Adipose tissue (tissue), 3 donors: ENCODE measurements at regions not wholly inside any gene's neighbourhood (a gene's known extent, or its start where the extent isn't known, plus 50 kb on each side); places are given as distances from the start of the nearest gene placed in this dataset.
"Not testable (repeated sequence)": the region's sequence is repeated elsewhere in the genome, so short reads cannot be mapped to it uniquely, and the experiment has no call there.

Experiments
- H3K27ac ChIP-seq: one replicate; pipeline ENCODE4 v1.5.1; 2013; ENCODE audit warnings: low read depth, low read length
- WGBS, 3 donors: extraction: QIAGEN DNeasy Blood & Tissue Kit; methylation state at CpG; one replicate each; pipeline ENCODE4 v1.1.7; 2013; 5-methylcytosine and 5-hydroxymethylcytosine counted together
- donor health status: healthy with polysubstance abuse.
- donor health status: Bipolar disorder and iron deficiency.
- donor health status: healthy.

- H3K27ac ChIP-seq = no peak overlapping the region
- WGBS, 3 donors = 48 to 89% (median 57%) methylated on average over 4 of the region's 4 CpGs
Observed at GRCh38 chr15:69668963-69669362, 216.3 kb downstream of the RPLP1 start.

- 67 to 85% (median 69%) methylated on average over 3 of the region's 3 CpGs for WGBS, 3 donors
- no peak overlapping the region for H3K27ac ChIP-seq
Observed at GRCh38 chr15:69669446-69669845, 216.8 kb downstream of the RPLP1 start.

- H3K27ac ChIP-seq = no peak overlapping the region
- 69 to 82% (median 71%) methylated on average over 11 of the region's 11 CpGs for WGBS, 3 donors
Observed at GRCh38 chr15:69673291-69673881, 220.8 kb downstream of the RPLP1 start.

GRCh38 chr15:69675731-69676130 lies 223.1 kb downstream of the RPLP1 start:
- whole genome bisulfite sequencing, 3 donors = 75 to 78% (median 75%) methylated on average over 2 of the region's 2 CpGs

GRCh38 chr15:69677403-69677802 lies 224.8 kb downstream of the RPLP1 start:
- H3K27ac ChIP-seq = no peak overlapping the region
- WGBS, 3 donors = 42 to 83% (median 56%) methylated on average over 4 of the region's 4 CpGs

More at GRCh38 chr15:69675731-69676130, 223.1 kb downstream of the RPLP1 start:
- no peak overlapping the region for H3K27ac ChIP-seq

- WGBS, 3 donors = 78 to 90% (median 84%) methylated on average over 9 of the region's 9 CpGs
- no peak overlapping the region for H3K27ac ChIP-seq
Observed at GRCh38 chr15:69679623-69680228, 227.1 kb downstream of the RPLP1 start.

- WGBS, 3 donors = 77 to 83% (median 81%) methylated on average over 4 of the region's 4 CpGs
- H3K27ac ChIP-seq = not testable (repeated sequence)
Observed at GRCh38 chr15:69684823-69685222, 232.2 kb downstream of the RPLP1 start.

GRCh38 chr15:69685512-69686452 lies 233.2 kb downstream of the RPLP1 start:
- H3K27ac ChIP-seq = no peak overlapping the region
- WGBS, 3 donors = 55 to 73% (median 62%) methylated on average over 8 of the region's 8 CpGs

- 78 to 86% (median 81%) methylated on average over 7 of the region's 7 CpGs for WGBS, 3 donors
- no peak overlapping the region for H3K27ac ChIP-seq
Observed at GRCh38 chr15:69686626-69687025, 234.0 kb downstream of the RPLP1 start.

- 97 to 100% (median 100%) methylated on average over 1 of the region's 1 CpG for WGBS, 3 donors
- H3K27ac ChIP-seq = no peak overlapping the region
Observed at GRCh38 chr15:69689133-69689532, 236.5 kb downstream of the RPLP1 start.

- 76 to 91% (median 77%) methylated on average over 7 of the region's 7 CpGs for WGBS, 3 donors
- no peak overlapping the region for H3K27ac ChIP-seq
Observed at GRCh38 chr15:69691307-69692015, 238.8 kb downstream of the RPLP1 start.

GRCh38 chr15:69692342-69692741 lies 239.7 kb downstream of the RPLP1 start:
- WGBS, 3 donors = 91 to 97% (median 91%) methylated on average over 3 of the region's 3 CpGs
- no peak overlapping the region for H3K27ac ChIP-seq

GRCh38 chr15:69693059-69693458 lies 240.4 kb downstream of the RPLP1 start:
- 55 to 81% (median 69%) methylated on average over 4 of the region's 4 CpGs for WGBS, 3 donors
- H3K27ac ChIP-seq = no peak overlapping the region

GRCh38 chr15:69696946-69697345 lies 244.3 kb downstream of the RPLP1 start:
- H3K27ac ChIP-seq = no peak overlapping the region
- 64 to 75% (median 65%) methylated on average over 3 of the region's 3 CpGs for WGBS, 3 donors

GRCh38 chr15:69697916-69698315 lies 245.3 kb downstream of the RPLP1 start:
- 36 to 47% (median 45%) methylated on average over 3 of the region's 3 CpGs for WGBS, 3 donors
- no peak overlapping the region for H3K27ac ChIP-seq

- H3K27ac ChIP-seq = no peak overlapping the region
- 70 to 87% (median 71%) methylated on average over 1 of the region's 1 CpG for WGBS, 3 donors
Observed at GRCh38 chr15:69699096-69699495, 246.5 kb downstream of the RPLP1 start.

GRCh38 chr15:69700380-69700779 lies 247.8 kb downstream of the RPLP1 start:
- H3K27ac ChIP-seq = no peak overlapping the region
- WGBS, 3 donors = 95 to 96% (median 95%) methylated on average over 3 of the region's 3 CpGs

GRCh38 chr15:69701198-69701597 lies 248.6 kb downstream of the RPLP1 start:
- no peak overlapping the region for H3K27ac ChIP-seq
- whole genome bisulfite sequencing, 3 donors = 87 to 92% (median 90%) methylated on average over 3 of the region's 3 CpGs
